ENCODE measurements at regions not wholly inside any gene's neighbourhood (a gene's known extent, or its start where the extent isn't known, plus 50 kb on each side); places are given as distances from the start of the nearest gene placed in this dataset.

- no peak overlapping the region for H2BK5ac ChIP-seq (ENCODE audit: low read depth, low read length, poor library complexity, severe bottlenecking)
Measured at GRCh38 chr3:14279626-14280061, 101.0 kb downstream of the LSM3 start.

More at GRCh38 chr3:14279626-14280061, 101.0 kb downstream of the LSM3 start:
- no peak for TF ChIP-seq USF2 (IDR thresholded peaks at IDR 0.05; ENCODE audit: low read depth, low read length)
- TF ChIP-seq RCOR1 (IDR thresholded peaks at IDR 0.05; ENCODE audit: insufficient replicate concordance, low read length), result no peak
- TF ChIP-seq CTCF (conservative IDR thresholded peaks at IDR 0.05; ENCODE audit: low read depth, low read length), result no peak
- TF ChIP-seq POLR2A (IDR thresholded peaks at IDR 0.05; ENCODE audit: low read depth, low read length), result no peak
- TF ChIP-seq RAD21 (IDR thresholded peaks at IDR 0.05; ENCODE audit: low read length), result no peak
- TF ChIP-seq SMC3 (IDR thresholded peaks at IDR 0.05; ENCODE audit: low read depth, low read length), result no peak
- TF ChIP-seq CHD1 (IDR thresholded peaks at IDR 0.05; ENCODE audit: low read depth, low read length), result no peak
- TF ChIP-seq NFE2L2 (IDR thresholded peaks at IDR 0.05; ENCODE audit: low read depth, low read length), result no peak
- no peak for TF ChIP-seq MXI1 (IDR thresholded peaks at IDR 0.05; ENCODE audit: borderline replicate concordance, low read depth, low read length)
- TF ChIP-seq BHLHE40 (IDR thresholded peaks at IDR 0.05; ENCODE audit: low read depth, low read length), result no peak
- no peak for TF ChIP-seq RFX5 (IDR thresholded peaks at IDR 0.05; ENCODE audit: low read depth, low read length)
- no peak for TF ChIP-seq ELK1 (IDR thresholded peaks at IDR 0.05; ENCODE audit: borderline replicate concordance, low read depth, low read length)
- no peak for TF ChIP-seq CEBPB (IDR thresholded peaks at IDR 0.05; ENCODE audit: low read depth, low read length)
- TF ChIP-seq FOS (IDR thresholded peaks at IDR 0.05; ENCODE audit: low read depth, low read length), result no peak
- H3K4me3 ChIP-seq (ENCODE audit: insufficient read depth, low read depth, low read length), result no peak overlapping the region
- H3K4me1 ChIP-seq (ENCODE audit: control insufficient read depth, insufficient read depth, low read length), result no peaks in the 10 kb centered on the region; the same call in 1 of the 2 replicates
- H3K4me2 ChIP-seq (ENCODE audit: low read depth, low read length), result no peak overlapping the region
- no peak overlapping the region for H2AK5ac ChIP-seq (ENCODE audit: low read depth, low read length)
- 93% methylated on average over 7 of the region's 11 CpGs; no CpG with 5 or more reads in 1 of the 2 experiments for WGBS, 2 experiments (ENCODE audit: extremely low coverage in 2 of 2, insufficient read length in 1 of 2)
- H2BK20ac ChIP-seq (ENCODE audit: low read depth, low read length), result no peak overlapping the region
- H3K23ac ChIP-seq (ENCODE audit: low read depth, low read length), result no peak overlapping the region
- no peak overlapping the region for H4K8ac ChIP-seq (ENCODE audit: low read depth in 2 of 2, low read length in 2 of 2)
- BruUV-seq (replicated peaks), result no TSS peak
- no peaks in the 10 kb centered on the region for H3K9me3 ChIP-seq (ENCODE audit: control insufficient read depth, insufficient read depth, low read length)
- no peaks in the 10 kb centered on the region for H4K20me1 ChIP-seq (ENCODE audit: insufficient read depth, low read length)
- in situ Hi-C loops (cut with MboI; ENCODE audit: low sequenced_read_pairs), result no loop called here
- no peak overlapping the region for H3K18ac ChIP-seq (ENCODE audit: low read depth, low read length)
- no peak overlapping the region for H4K5ac ChIP-seq (ENCODE audit: low read depth, low read length)
- H3K27ac ChIP-seq (ENCODE audit: insufficient read depth, low read length), result no peak overlapping the region
- H3K14ac ChIP-seq (replicated peaks; ENCODE audit: low read depth, low read length), result no peak overlapping the region
- H2AFZ ChIP-seq (replicated peaks; ENCODE audit: low read length, poor library complexity), result no peak overlapping the region
- no peaks in the 10 kb centered on the region for H3K36me3 ChIP-seq (ENCODE audit: control insufficient read depth, insufficient read depth, low read length)
- ATAC-seq (ENCODE audit: low read depth) (no peak), DNase-seq (no peak)
- dilution Hi-C loops (cut with HindIII; ENCODE audit: low sequenced_read_pairs, unreplicated experiment), result no loop called here
- H3K79me1 ChIP-seq (ENCODE audit: low read depth in 1 of 2, low read length in 2 of 2), result no peaks in the 10 kb centered on the region
- H3K9ac ChIP-seq (ENCODE audit: low read depth, low read length), result no peak overlapping the region
- intact Hi-C loops (cut with micrococcal nuclease), result no loop called here
- no peak overlapping the region for H2BK120ac ChIP-seq (ENCODE audit: low read depth, low read length)
- H3K27me3 ChIP-seq (ENCODE audit: control insufficient read depth, insufficient read depth, low read length), result peaks cover 4% of the 10 kb centered on the region
- H2BK15ac ChIP-seq (ENCODE audit: low read depth, low read length), result no peak overlapping the region
- CTCF ChIA-PET, result no interaction called here
- no peak overlapping the region for H3K4ac ChIP-seq (ENCODE audit: low read depth, low read length)
- no peak overlapping the region for H4K91ac ChIP-seq (ENCODE audit: insufficient read depth, low read depth, low read length)
- H3K9me1 ChIP-seq (ENCODE audit: insufficient read depth, low read length), result peaks cover 10% of the 10 kb centered on the region; the same call in 1 of the 2 replicates
- H2AK9ac ChIP-seq (replicated peaks; ENCODE audit: low read depth, low read length, poor library complexity), result no peak overlapping the region
- POLR2A ChIA-PET (ENCODE audit: unreplicated experiment), result no interaction called here
- no peak overlapping the region for H3K56ac ChIP-seq (ENCODE audit: extremely low read depth, insufficient read depth, low read length)
